Astrocyte of the cerebellum (primary cell): ENCODE measurements at regions not wholly inside any gene's neighbourhood (a gene's known extent, or its start where the extent isn't known, plus 50 kb on each side); places are given as distances from the start of the nearest gene placed in this dataset.
"Not testable (repeated sequence)": the region's sequence is repeated elsewhere in the genome, so short reads cannot be mapped to it uniquely, and the experiment has no call there.

Experiments used
- DNase-seq: peaks from one replicate; pipeline ENCODE4 v3.0.0-alpha.2; 2011; ENCODE audit warnings: low read depth
- H3K4me3 ChIP-seq: 2 replicates; pipeline ENCODE4 v1.5.1; 2011; ENCODE audit warnings: mild to moderate bottlenecking, low read depth, low read length, moderate library complexity
- in situ Hi-C: cut with HindIII; loops from 2 replicates; pipeline ENCODE4 v1.10.0; 2017; ENCODE audit warnings: low sequenced_read_pairs
- TF ChIP-seq, protein P1 (sequence below): IDR thresholded peaks from 2 replicates; pipeline ENCODE4 v1.5.1; 2012; ENCODE audit warnings: low read length, low read depth, moderate library complexity, mild to moderate bottlenecking; ENCODE audit errors: missing control alignments

DNA sequence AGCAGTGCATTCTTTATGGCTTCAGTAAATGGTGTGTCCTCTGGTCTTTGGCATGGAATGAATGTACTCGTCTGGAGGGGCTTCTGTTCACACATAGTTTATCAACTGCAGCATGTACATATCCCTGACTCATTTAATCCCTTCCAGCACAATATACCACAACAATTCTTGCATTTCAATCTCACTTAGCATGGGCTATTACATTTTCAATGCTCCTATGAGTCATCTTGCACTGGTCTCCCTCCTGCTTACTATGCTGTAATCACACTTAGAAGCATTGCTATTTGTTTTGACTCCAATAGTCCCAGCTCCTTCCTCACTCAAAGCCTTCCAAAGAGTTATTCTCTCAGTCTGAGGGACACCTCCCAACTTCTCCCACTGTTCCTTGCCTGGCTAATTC lies 180.9 kb upstream of the NUDT10 start:
- TF ChIP-seq, protein P1, sequence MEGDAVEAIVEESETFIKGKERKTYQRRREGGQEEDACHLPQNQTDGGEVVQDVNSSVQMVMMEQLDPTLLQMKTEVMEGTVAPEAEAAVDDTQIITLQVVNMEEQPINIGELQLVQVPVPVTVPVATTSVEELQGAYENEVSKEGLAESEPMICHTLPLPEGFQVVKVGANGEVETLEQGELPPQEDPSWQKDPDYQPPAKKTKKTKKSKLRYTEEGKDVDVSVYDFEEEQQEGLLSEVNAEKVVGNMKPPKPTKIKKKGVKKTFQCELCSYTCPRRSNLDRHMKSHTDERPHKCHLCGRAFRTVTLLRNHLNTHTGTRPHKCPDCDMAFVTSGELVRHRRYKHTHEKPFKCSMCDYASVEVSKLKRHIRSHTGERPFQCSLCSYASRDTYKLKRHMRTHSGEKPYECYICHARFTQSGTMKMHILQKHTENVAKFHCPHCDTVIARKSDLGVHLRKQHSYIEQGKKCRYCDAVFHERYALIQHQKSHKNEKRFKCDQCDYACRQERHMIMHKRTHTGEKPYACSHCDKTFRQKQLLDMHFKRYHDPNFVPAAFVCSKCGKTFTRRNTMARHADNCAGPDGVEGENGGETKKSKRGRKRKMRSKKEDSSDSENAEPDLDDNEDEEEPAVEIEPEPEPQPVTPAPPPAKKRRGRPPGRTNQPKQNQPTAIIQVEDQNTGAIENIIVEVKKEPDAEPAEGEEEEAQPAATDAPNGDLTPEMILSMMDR = no peak
- in situ Hi-C loops = no loop called here
- DNase-seq = no peak
- H3K4me3 ChIP-seq = no peak overlapping the region

DNA sequence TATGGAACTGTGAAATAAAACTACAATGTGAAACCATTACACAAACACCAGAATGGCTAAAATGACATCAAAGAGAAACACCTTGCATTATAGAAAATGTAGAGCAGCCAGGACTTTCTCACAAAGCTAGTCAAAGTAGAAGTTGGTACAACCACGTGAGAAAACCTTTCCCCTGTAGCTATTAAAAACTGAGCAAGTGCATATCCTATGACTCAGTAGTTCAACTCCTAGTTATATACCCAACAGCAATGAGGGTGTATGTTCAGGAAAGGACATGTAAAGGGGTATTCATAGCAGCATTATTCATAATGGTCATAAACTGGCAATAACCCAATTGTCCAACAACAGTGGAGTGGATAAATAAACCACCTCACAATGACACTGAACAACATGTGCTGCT lies 177.5 kb upstream of the NUDT10 start:
- in situ Hi-C loops = no loop called here
- TF ChIP-seq, protein P1 = no peak
- DNase-seq = no peak
- H3K4me3 ChIP-seq = no peak overlapping the region

DNA sequence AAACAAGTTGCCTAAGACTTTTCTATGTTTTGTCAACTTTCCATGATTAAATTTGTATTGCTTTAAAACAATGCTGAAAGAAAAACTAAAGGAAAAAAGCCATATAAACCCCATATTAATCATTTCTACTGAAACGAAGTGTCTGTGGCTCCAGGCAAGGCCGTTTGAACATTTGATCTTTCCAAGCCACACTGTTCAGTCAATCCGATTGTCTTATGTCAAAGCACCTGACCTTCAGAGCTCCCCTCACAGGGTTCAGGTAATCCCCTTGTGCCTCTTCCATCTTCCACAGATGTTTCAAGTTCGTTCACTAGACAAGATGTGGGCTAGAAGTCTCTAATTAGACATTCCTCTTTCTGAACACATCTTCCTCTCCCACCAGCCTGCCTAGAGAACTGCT lies 177.1 kb upstream of the NUDT10 start:
- no peak overlapping the region for H3K4me3 ChIP-seq
- in situ Hi-C loops = no loop called here
- TF ChIP-seq, protein P1 = no peak

DNA sequence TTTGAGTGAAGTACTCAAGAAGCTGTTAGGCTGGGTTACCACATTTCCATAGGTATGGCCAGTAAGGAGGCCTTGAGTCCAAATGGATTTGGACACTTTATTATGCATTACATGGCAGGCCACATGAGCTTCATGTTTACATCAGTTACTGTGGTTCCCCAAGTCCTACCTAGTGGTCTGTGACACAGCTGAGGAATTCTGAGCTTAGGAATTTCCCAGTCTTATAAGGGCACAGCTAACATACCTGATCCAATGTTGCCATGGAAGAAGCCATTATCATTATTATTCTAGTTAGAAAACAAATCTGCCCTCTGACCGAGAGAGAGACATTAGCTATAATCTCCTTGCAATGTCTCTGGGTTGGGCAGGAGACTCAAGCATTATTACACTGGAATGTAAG lies 174.4 kb upstream of the NUDT10 start:
- in situ Hi-C loops = no loop called here
- DNase-seq = no peak
- TF ChIP-seq, protein P1 = no peak
- H3K4me3 ChIP-seq = no peak overlapping the region

More for the DNA sequence above, 177.1 kb upstream of the NUDT10 start:
- DNase-seq = no peak

DNA sequence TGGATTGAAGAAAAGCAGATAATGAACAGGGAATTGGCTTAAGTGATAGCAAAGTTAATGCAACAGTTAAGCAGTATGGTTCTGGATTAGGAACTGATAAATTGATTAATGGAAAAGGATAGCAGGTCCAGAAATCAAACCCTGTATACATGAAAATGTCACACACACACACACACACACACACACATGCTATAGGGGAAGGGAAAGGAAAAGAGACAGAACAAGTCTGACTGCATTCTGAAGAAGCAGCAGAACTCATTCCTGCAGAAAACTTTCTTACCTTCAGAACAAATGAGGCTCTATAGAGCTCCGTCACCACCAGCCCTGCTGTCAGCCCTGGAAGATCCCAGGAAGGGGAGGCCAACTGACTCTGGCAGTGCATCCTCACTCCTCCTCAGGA lies 173.2 kb upstream of the NUDT10 start:
- in situ Hi-C loops, H3K4me3 ChIP-seq, DNase-seq: not testable (repeated sequence)

DNA sequence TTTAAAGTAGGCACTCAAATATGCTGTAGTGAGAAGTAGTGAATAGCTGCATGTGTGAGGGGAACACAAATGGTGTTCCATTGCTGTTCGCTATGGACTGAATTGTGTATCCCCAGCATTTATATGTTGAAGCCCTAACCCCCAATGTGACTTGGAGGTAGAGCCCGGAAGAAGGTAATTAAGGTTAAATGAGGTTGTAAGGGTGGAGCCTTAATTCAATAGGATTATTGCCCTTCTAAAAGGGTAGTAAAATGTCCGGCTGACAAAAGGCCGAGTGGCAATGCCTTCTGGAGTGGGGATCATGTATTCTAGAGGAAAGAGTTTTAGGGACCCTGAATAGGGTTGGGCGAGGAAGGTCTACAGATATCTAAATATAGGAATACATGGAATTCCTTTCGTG lies 168.9 kb upstream of the NUDT10 start:
- no peak for DNase-seq
- in situ Hi-C loops = no loop called here
- TF ChIP-seq, protein P1 = no peak
- H3K4me3 ChIP-seq = no peak overlapping the region

DNA sequence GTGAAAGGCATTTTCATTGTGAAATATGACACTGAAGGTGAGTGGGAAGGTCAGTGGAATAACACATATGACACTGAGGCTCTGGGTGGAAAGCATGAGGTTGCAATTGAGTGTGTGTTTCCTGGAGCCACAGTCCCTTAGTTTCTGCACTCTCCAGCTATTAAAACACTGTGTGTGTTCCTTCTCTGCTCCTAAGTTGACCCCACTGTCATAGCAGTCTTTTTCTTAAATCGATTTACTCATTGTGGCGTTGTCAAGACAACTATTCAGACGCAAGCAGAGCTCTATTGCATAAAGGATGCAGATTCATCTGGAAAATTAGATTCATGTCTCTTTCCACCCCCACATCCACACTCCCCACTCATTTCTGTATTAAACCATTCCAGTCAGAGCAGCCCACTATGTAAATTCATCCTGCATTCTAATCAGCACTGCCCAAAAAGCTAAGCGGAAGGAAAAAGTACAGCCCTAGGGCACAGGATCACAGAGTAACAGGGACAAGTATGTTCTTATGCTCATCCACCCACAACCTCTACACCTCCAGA lies 154.2 kb upstream of the NUDT10 start:
- H3K4me3 ChIP-seq, in situ Hi-C loops: not testable (repeated sequence)

DNA sequence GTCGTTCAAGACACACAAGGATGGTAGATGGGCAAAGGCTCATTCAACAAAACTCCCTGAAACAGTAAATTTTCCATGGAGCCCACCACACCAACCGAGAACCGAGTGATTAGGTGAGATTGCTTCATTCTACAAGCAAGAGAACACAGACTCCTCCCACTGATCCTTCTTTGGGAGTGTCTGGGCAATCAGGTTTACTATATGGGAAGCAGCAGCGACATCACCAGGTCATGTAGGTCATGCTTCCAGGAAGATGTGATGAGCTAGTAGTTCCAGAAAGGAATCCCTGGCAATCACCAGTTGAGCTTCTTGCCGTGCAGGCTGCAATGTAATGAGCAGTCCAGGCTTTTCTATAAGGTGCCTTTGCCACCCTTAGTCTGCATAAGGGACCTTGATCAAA lies 152.8 kb upstream of the NUDT10 start:
- DNase-seq, H3K4me3 ChIP-seq, in situ Hi-C loops: not testable (repeated sequence)

More for the DNA sequence above, 154.2 kb upstream of the NUDT10 start:
- DNase-seq = not testable (repeated sequence)
